OCI-LY1 (cell line): ENCODE measurements at regions not wholly inside any gene's neighbourhood (a gene's known extent, or its start where the extent isn't known, plus 50 kb on each side); places are given as distances from the start of the nearest gene placed in this dataset.
"Not testable (repeated sequence)": the region's sequence is repeated elsewhere in the genome, so short reads cannot be mapped to it uniquely, and the experiment has no call there.

ENCODE experiments used
- EZH2 ChIP-seq: fragments of 200-600 bp; sonication (generic), shearing (Covaris generic); IDR thresholded peaks from 2 replicates; pipeline ENCODE4 v1.8.0; 2017; ENCODE audit warnings: borderline replicate concordance, mixed run types, mild to moderate bottlenecking, antibody characterized with exemption, low read length, moderate library complexity, mixed read lengths
- TF ChIP-seq, protein P1 (sequence below): fragments of 200-600 bp; sonication (generic), shearing (Covaris generic); IDR thresholded peaks from 2 replicates; pipeline ENCODE4 v1.5.1; 2017; ENCODE audit warnings: mild to moderate bottlenecking, antibody characterized with exemption, low read length, moderate library complexity, mixed read lengths

DNA sequence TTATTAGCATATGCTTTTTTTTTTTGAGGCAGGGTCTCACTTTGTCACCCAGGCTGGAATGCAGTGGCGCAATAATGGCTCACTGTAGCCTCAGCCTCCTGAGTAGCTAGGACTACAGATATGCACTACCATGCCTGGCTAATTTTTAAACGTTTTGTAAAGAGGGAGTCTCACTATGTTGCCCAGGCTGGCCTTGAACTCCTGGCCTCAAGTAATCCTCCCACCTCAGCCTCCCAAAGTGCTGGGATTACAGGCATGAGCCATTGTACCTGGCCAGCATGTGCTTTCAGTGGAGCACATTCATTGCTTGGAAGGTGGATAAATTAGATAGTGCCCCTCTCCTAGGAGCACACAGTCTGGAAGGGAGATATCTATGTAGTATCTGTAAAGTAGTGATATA, 243.7 kb upstream of the PLPP4 start:
- TF ChIP-seq, protein P1, sequence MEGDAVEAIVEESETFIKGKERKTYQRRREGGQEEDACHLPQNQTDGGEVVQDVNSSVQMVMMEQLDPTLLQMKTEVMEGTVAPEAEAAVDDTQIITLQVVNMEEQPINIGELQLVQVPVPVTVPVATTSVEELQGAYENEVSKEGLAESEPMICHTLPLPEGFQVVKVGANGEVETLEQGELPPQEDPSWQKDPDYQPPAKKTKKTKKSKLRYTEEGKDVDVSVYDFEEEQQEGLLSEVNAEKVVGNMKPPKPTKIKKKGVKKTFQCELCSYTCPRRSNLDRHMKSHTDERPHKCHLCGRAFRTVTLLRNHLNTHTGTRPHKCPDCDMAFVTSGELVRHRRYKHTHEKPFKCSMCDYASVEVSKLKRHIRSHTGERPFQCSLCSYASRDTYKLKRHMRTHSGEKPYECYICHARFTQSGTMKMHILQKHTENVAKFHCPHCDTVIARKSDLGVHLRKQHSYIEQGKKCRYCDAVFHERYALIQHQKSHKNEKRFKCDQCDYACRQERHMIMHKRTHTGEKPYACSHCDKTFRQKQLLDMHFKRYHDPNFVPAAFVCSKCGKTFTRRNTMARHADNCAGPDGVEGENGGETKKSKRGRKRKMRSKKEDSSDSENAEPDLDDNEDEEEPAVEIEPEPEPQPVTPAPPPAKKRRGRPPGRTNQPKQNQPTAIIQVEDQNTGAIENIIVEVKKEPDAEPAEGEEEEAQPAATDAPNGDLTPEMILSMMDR, result not testable (repeated sequence)
- not testable (repeated sequence) for TF ChIP-seq EZH2
